ENCODE measurements at regions not wholly inside any gene's neighbourhood (a gene's known extent, or its start where the extent isn't known, plus 50 kb on each side); places are given as distances from the start of the nearest gene placed in this dataset.

GRCh38 chr10:33626798-33627466 lies 292.5 kb upstream of the NRP1 start:
- TF ChIP-seq CTCF (IDR thresholded peaks at IDR 0.05) (no peak), ZFX (IDR thresholded peaks at IDR 0.05; ENCODE audit: borderline replicate concordance) (no peak)
